Fibroblast of lung (primary cell): ENCODE measurements at regions not wholly inside any gene's neighbourhood (a gene's known extent, or its start where the extent isn't known, plus 50 kb on each side); places are given as distances from the start of the nearest gene placed in this dataset.

Experiments used
- DNase-seq, 2 donors: peaks; one replicate each; pipeline versions ENCODE4 v3.0.0 to v3.0.0-alpha.2; 2010; ENCODE audit warnings: low read depth in 2 of 2
- H2AFZ ChIP-seq: 2 replicates; pipeline ENCODE4 v1.5.1; 2012; ENCODE audit warnings: low read length, control low read depth, inconsistent platforms
- H3K27ac ChIP-seq: 2 replicates; pipeline ENCODE4 v1.5.1; 2011; ENCODE audit warnings: low read length, control low read depth; ENCODE audit not compliant: insufficient read depth
- H3K27me3 ChIP-seq: 2 replicates; pipeline ENCODE4 v1.5.1; 2011; ENCODE audit warnings: mild to moderate bottlenecking, low read length; ENCODE audit not compliant: control insufficient read depth, insufficient read depth
- H3K36me3 ChIP-seq: 2 replicates; pipeline ENCODE4 v1.5.1; 2011; ENCODE audit warnings: low read length; ENCODE audit not compliant: control insufficient read depth, insufficient read depth
- H3K4me1 ChIP-seq: 2 replicates; pipeline ENCODE4 v1.5.1; 2011; ENCODE audit warnings: low read length; ENCODE audit not compliant: control insufficient read depth, insufficient read depth; ENCODE audit errors: extremely low read depth
- H3K4me2 ChIP-seq: 2 replicates; pipeline ENCODE4 v1.5.1; 2011; ENCODE audit warnings: low read length, control low read depth; ENCODE audit not compliant: insufficient read depth; ENCODE audit errors: extremely low read depth
- H3K4me3 ChIP-seq, 4 experiments: fragments of 200-600 bp in 1 of 4; sonication (generic) in 1 of 4; replicated peaks in 1 of 4; 2 replicates each; pipeline ENCODE4 v1.5.1; 2011 to 2016; ENCODE audit warnings: low read length in 4 of 4, low read depth in 3 of 4, mild to moderate bottlenecking in 3 of 4, control low read depth in 2 of 4, inconsistent platforms in 1 of 4, mixed read lengths in 1 of 4; ENCODE audit not compliant: insufficient read depth in 1 of 4; ENCODE audit errors: control extremely low read depth in 1 of 4
- H3K79me2 ChIP-seq: 2 replicates; pipeline ENCODE4 v1.5.1; 2012; ENCODE audit warnings: mild to moderate bottlenecking, low read length, inconsistent platforms; ENCODE audit not compliant: control insufficient read depth, insufficient read depth
- H3K9ac ChIP-seq: 2 replicates; pipeline ENCODE4 v1.5.1; 2011; ENCODE audit warnings: mild to moderate bottlenecking, low read length, control low read depth; ENCODE audit not compliant: insufficient read depth
- H3K9me3 ChIP-seq: 2 replicates; pipeline ENCODE4 v1.5.1; 2012; ENCODE audit warnings: low read depth, low read length; ENCODE audit not compliant: control insufficient read depth, insufficient read depth
- H4K20me1 ChIP-seq: 2 replicates; pipeline ENCODE4 v1.5.1; 2011; ENCODE audit warnings: low read length; ENCODE audit not compliant: control insufficient read depth, insufficient read depth; ENCODE audit errors: extremely low read depth
- EZH2 ChIP-seq: IDR thresholded peaks from 2 replicates; pipeline ENCODE4 v1.5.1; 2012; ENCODE audit warnings: low read length, control low read depth, mild to moderate bottlenecking; ENCODE audit errors: missing control alignments
- TF ChIP-seq, protein P1 (sequence below), 2 donors: IDR thresholded peaks in 1 of 2; conservative IDR thresholded peaks in 1 of 2; 1 replicate in 1 of 2; 2 replicates in 1 of 2; pipeline ENCODE4 v1.5.1; 2011 to 2012; ENCODE audit warnings: low read length in 2 of 2, control low read depth in 1 of 2, inconsistent platforms in 1 of 2, low read depth in 1 of 2, mild to moderate bottlenecking in 1 of 2

DNA sequence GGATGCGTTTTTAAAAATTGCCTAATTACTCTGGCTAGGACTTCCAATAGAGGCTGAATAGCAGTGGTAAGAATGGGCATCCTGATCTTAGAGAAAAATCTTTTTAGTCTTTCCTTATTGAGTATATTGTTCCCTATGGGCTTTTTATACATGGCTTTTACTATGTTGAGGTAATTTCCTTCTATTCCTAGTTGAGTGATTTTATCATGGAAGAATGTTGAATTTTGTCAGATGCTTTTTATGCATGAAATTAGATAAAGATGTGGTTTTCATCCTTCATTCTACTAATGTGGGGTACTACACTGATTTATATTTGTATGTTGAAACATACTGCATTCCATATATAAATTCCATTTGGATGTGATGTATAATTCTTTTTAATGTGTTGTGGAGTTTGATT lies 2673.8 kb downstream of the PCDH9 start:
- H3K36me3 ChIP-seq = no peaks in the 10 kb centered on the region
- no peaks in the 10 kb centered on the region for H3K27me3 ChIP-seq
- H3K27ac ChIP-seq = no peak overlapping the region
- TF ChIP-seq, protein P1, sequence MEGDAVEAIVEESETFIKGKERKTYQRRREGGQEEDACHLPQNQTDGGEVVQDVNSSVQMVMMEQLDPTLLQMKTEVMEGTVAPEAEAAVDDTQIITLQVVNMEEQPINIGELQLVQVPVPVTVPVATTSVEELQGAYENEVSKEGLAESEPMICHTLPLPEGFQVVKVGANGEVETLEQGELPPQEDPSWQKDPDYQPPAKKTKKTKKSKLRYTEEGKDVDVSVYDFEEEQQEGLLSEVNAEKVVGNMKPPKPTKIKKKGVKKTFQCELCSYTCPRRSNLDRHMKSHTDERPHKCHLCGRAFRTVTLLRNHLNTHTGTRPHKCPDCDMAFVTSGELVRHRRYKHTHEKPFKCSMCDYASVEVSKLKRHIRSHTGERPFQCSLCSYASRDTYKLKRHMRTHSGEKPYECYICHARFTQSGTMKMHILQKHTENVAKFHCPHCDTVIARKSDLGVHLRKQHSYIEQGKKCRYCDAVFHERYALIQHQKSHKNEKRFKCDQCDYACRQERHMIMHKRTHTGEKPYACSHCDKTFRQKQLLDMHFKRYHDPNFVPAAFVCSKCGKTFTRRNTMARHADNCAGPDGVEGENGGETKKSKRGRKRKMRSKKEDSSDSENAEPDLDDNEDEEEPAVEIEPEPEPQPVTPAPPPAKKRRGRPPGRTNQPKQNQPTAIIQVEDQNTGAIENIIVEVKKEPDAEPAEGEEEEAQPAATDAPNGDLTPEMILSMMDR (conservative IDR thresholded peaks at IDR 0.05 in 1 of 2, IDR thresholded peaks at IDR 0.05 in 1 of 2; ENCODE audit: low read depth in 1 of 2, low read length in 2 of 2) = no peak
- TF ChIP-seq EZH2 = no peak
- H4K20me1 ChIP-seq = no peaks in the 10 kb centered on the region
- H3K9me3 ChIP-seq = no peaks in the 10 kb centered on the region
- no peak overlapping the region for H3K4me3 ChIP-seq
- no peaks in the 10 kb centered on the region for H3K79me2 ChIP-seq
- H2AFZ ChIP-seq = no peak overlapping the region
- H3K4me2 ChIP-seq = no peak overlapping the region
- DNase-seq = peak in 1 of 2 donors; percentile 54
- H3K4me1 ChIP-seq = no peaks in the 10 kb centered on the region
- no peak overlapping the region for H3K9ac ChIP-seq

- Histone ChIP-seq H3K4me3 (no peak overlapping the region), H3K27me3 (no peaks in the 10 kb centered on the region), H3K36me3 (no peaks in the 10 kb centered on the region), H2AFZ (no peak overlapping the region), H3K9me3 (no peaks in the 10 kb centered on the region), H3K4me1 (no peaks in the 10 kb centered on the region), H3K9ac (no peak overlapping the region), H4K20me1 (no peaks in the 10 kb centered on the region), H3K4me2 (no peak overlapping the region), H3K27ac (no peak overlapping the region), H3K79me2 (no peaks in the 10 kb centered on the region)
- peak in 1 of 2 donors; percentile 31 for DNase-seq
- TF ChIP-seq, protein P1 (conservative IDR thresholded peaks at IDR 0.05 in 1 of 2, IDR thresholded peaks at IDR 0.05 in 1 of 2; ENCODE audit: low read depth in 1 of 2, low read length in 2 of 2) = no peak
- no peak for TF ChIP-seq EZH2
Observed at GRCh38 chr13:64553411-64554129, 2676.6 kb downstream of the PCDH9 start.

DNA sequence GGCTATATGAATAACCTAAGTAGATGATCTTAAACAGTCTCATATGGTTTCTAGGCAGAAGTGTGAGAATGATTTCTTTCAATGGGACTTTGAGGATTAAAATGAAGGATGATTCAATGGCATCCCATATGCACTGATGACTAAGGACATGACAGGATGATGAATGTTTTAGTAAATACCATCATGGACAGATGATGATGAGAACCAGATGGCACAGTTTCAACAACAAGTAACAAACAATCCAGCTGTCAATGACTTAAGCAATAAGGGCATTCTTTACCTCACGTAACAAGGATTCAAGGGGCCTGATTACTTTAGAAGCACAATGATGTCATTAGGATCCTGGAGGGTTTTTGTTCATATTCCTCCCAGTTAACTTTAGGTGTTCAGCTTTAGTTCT lies 2678.4 kb downstream of the PCDH9 start:
- Histone ChIP-seq H3K27ac (no peak overlapping the region), H3K27me3 (no peaks in the 10 kb centered on the region), H3K4me2 (no peak overlapping the region), H3K9ac (no peak overlapping the region), H2AFZ (no peak overlapping the region), H4K20me1 (no peaks in the 10 kb centered on the region), H3K9me3 (no peaks in the 10 kb centered on the region), H3K4me1 (no peaks in the 10 kb centered on the region), H3K79me2 (no peaks in the 10 kb centered on the region), H3K4me3 (no peak overlapping the region), H3K36me3 (no peaks in the 10 kb centered on the region)
- TF ChIP-seq, protein P1 (conservative IDR thresholded peaks at IDR 0.05 in 1 of 2, IDR thresholded peaks at IDR 0.05 in 1 of 2; ENCODE audit: low read depth in 1 of 2, low read length in 2 of 2) = no peak
- TF ChIP-seq EZH2 = no peak
- peak; percentile 38 to 77 for DNase-seq
